ENCODE measurements at regions not wholly inside any gene's neighbourhood (a gene's known extent, or its start where the extent isn't known, plus 50 kb on each side); places are given as distances from the start of the nearest gene placed in this dataset.

DNA sequence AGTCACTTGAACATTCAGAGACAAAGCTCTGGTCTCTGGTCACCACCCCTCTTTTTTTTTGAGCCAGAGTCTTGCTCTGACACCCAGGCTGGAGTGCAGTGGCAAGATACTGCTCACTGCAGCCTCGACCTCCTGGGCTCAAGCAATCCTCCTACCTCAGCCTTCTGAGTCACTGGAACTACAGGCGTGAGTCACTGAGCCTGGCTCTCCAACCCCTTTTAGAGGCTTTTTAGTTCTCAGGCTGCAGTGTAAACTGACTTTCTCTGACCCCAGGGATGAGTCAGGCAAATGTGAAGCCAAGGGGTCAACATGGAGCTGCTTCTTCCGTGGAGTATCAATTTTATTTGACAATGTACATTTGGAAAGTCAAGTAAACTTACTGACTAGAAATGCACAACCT, 229.2 kb downstream of the PTTG2 start:
- DNase-seq: no peak

GRCh38 chr4:38190717-38191178, 230.6 kb downstream of the PTTG2 start:
- no peak for DNase-seq

DNA sequence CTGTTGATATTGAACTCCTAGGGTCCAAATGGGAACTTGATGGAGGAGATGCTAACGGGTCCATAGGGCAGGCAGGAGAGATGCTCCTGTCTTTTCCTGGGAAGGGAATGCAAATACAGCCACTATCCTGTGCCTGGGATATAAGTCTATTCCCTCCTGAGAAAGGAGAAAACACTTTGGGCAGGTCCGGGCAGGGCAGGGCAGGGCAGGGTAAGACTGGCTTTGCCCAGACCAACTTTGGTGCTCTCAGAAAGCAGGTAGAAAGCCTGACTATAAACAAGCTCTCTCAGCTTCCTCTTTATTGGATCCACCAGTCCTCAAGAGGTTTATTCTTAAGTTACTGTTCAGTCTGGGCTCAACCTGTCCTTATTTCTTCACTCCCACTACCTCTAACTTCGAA, 232.3 kb downstream of the PTTG2 start:
- no peak for DNase-seq

GRCh38 chr4:38193236-38193863, 233.2 kb downstream of the PTTG2 start:
- DNase-seq: no peak

DNA sequence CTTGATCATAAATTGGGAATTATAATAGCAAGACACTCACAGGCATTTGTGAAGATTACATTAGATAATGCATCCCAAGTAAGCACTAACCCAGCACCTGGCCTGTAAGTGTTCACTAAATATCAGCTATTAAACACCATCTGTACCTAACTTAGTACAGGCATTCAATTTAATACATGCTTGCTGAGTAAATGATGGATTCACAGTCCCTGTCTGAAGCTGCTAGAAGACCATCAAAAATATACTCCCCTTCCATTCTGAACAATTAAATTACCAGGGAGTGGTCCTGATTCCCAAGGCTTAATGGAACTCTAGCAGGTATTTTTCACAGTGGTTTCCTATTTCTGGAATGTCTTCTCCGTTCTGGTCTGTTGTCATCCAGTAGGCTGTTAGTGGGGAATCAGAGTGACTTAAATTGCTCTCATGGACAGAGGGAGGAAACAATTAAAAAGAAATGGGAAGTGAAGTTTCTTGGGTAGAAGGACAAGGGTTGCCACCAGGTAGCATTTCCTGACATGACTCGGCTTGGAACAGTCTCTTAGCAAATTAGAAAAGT, 233.9 kb downstream of the PTTG2 start:
- no peak for DNase-seq

- DNase-seq: no peak
Observed at GRCh38 chr4:38195486-38195885, 235.3 kb downstream of the PTTG2 start.

DNA sequence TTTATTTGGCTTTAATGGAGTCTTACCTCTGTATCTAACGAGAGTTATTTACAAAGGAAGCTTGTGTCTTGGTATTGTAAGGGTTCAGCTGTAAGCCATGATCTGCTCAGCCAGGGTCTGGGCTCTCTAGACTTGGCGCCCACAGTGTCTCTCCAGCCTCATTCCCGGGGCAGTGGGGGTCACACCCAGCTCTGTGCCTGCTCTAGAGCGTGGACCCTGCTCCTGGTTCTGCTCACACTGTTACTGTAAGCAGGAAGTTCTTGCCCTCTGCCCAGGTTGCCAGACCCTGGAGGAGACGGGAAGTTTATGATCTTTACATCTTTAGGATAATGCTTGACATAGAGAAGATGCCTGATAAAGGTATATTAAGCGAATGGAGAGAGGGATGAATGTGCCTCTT, 235.7 kb downstream of the PTTG2 start:
- DNase-seq: no peak

- no peak for DNase-seq
Observed at GRCh38 chr4:38202242-38202641, 242.0 kb downstream of the PTTG2 start.

- DNase-seq: no peak
Observed at GRCh38 chr4:38203609-38204008, 243.4 kb downstream of the PTTG2 start.

GRCh38 chr4:38204339-38205035, 244.3 kb downstream of the PTTG2 start:
- DNase-seq: no peak

GRCh38 chr4:38205261-38205660, 245.1 kb downstream of the PTTG2 start:
- no peak for DNase-seq

DNA sequence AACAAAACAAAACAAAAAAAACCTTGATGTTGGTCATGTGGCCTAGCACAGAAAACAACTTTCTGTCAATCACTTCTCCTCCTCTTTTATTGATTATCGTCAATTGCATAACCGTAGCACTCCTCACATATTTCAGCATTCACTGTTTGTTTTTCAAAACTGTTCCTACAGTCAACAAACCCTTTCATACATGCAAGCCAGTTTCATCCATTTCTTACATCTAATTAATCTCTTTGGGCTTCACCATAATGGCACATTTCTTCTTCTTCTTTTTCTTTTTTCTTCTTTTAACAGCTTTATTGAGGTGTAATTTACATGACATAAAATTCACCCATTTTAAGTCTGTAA, 246.9 kb downstream of the PTTG2 start:
- DNase-seq: no peak

DNA sequence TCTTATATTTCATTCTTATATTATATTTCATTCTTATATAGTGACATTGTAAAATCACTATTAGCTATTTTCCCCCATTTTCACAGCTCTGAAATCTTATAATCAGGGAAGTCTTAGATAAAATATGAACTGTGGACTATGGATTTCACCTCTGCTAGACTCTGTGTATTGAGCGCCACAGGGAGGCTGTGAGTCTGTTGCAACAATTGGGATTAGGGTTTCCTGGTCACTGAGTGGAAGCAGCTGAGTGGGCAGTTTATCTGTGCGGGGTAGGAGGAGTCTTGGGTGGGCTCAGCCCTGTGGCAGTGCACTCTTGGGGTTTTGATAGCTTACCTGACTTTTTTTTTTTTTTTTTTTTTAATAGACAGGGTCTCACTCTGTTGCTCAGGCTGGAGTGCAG, 249.5 kb downstream of the PTTG2 start:
- DNase-seq: no peak

GRCh38 chr4:38210396-38211114, 250.4 kb downstream of the PTTG2 start:
- no peak for DNase-seq

DNA sequence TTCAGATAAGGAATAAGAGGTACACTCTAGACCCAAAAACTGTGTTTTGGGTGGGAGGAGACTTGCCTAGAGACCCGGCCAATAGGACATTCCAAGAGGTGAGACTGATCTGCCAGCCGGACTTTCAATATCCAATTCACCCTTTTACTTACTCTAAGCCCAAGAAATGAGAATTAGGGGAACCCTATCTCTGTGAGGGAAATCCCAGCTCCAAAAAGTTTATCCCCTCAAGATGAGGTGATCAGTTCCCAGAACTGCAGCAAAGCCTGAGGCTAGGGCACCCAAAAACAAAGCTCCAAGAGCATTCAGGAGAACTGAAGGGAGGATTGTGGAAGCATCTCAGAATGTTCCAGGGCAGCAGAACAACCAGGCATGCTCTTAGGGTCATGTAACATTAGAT, 251.7 kb downstream of the PTTG2 start:
- DNase-seq: no peak

DNA sequence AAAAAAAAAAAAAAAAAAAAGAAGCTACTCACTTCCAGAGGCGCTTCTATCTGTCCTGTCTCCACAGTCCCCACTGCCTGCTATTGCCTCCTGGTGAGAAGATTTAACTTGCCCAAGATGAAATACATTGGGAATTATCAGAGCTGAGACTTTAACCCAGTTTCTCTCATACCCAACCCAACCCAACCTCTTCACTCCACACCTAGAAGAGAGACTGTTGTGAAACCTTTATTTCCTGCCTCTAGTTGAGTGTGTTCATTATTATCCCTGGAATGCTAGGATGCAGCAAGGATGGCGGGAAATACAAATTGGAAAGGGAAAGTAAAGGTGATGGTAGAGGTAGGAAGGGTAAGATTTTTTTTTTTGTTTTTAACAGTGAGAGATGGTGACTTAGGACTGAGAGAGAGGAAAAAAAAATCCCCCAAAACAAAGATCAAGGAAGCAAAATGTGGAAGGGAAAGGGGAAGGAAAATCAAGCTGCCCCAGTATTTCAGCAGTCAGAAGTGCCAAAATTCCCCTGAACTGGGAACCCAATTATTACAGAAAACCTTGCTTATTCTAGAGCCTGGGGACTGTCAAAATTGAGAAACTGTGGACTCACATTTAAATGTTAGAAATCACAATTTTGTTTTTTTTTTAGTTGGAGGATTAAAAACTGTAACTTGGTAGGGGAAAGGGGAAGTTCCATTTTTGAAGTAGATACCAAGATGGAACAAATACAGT, 253.0 kb downstream of the PTTG2 start:
- no peak for DNase-seq

DNA sequence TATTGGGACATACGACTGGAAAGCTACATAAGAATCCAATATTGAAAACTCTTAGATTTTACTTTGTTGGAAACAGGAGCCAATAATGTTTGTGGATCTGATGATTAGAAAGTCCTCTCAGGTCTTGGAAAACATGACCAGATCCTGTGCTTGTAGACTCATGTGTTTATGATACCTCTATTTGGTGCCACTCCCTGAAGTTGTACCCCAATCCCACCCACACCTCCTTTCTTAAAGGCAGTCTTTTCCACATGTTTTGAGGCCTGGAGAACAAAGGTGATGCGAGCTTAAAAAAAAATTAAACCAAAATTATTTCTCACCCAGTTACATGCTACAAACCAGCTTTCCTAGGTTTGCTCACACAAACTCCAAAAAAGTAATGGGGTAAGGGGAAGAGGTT, 262.7 kb downstream of the PTTG2 start:
- DNase-seq: no peak

- no peak for DNase-seq
Observed at GRCh38 chr4:38223306-38223705, 263.1 kb downstream of the PTTG2 start.

GRCh38 chr4:38223782-38224236, 263.6 kb downstream of the PTTG2 start:
- no peak for DNase-seq

GRCh38 chr4:38224850-38225249, 264.7 kb downstream of the PTTG2 start:
- no peak for DNase-seq

DNA sequence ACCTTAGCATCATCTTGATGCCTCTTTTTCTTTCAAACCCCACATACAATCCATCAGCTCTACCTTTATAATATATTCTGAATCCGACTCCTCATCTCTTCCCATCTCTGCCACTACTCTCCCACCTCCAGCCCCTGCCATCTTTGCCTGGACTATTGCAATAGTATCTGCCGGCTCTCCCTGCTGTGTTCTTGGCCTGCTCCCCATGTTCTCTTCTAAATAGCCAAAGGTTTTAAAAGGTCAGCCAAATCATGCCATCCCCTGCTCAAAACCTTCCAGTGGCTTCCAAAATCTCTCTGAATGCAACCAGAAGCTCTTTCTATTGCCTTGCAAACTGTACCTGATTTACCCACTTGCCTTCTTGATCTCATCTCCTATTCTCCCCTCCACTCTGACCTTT, 266.0 kb downstream of the PTTG2 start:
- no peak for DNase-seq

DNA sequence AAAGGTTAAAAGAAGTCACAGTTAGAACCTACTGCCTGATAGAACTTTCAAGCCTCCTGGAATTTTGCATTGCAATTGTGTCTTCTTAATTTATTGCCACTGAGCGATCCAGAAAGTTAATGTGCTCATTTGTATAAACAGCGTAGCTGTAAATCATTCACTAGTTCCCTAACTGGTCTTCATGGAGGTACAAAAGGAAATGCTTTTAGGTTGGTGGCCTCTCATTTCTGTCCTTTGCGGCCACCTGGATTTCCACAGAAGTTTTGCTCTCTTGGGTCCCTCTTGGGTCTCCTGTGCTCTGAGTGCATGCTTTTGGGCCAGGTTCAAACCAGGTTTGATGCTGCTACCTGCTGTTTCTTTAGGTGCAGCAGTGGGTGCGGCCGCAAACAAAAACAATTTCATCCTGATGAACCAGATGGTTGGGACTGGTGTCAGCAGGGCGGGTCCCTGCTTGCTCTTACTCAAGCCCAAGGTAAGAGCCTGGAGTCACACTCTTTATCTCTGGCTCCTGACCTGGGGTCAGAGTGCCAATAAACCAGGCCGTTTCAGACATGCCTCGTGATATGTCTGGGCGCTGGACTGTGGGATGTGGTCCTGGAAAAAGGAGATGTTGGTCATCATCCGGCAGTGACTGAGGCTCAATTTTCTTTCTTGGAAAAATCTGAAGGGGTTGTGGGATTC, 270.1 kb downstream of the PTTG2 start:
- no peak for DNase-seq
